Right lobe of liver (tissue), 4 donors: ENCODE measurements at regions not wholly inside any gene's neighbourhood (a gene's known extent, or its start where the extent isn't known, plus 50 kb on each side); places are given as distances from the start of the nearest gene placed in this dataset.

Experiments used
- CTCF ChIP-seq, 4 donors: fragments of 200-600 bp in 3 of 4; fragments of 450-650 bp in 1 of 4; IDR thresholded peaks; one replicate each; pipeline versions ENCODE4 v1.5.1 to v1.8.0; 2016 to 2022; ENCODE audit warnings: antibody characterized with exemption in 4 of 4, mild to moderate bottlenecking in 2 of 4
- POLR2A ChIP-seq: fragments of 450-650 bp; IDR thresholded peaks from one replicate; pipeline ENCODE4 v1.6.1; 2017; ENCODE audit warnings: antibody characterized with exemption, mild to moderate bottlenecking
- donor health status: DM: no; HTN: no; CAD: no.
- donor health status: DM: no; HTN: no; CAD: no.
- donor health status: DM: no; HTN: yes; CAD: no.

GRCh38 chr9:87810008-87810407, 72.7 kb upstream of the SPATA31E1 start:
- TF ChIP-seq CTCF (IDR thresholded peaks at IDR 0.05): no peak
- no peak for TF ChIP-seq POLR2A
